SKM-1 (cell line): ENCODE measurements at regions not wholly inside any gene's neighbourhood (a gene's known extent, or its start where the extent isn't known, plus 50 kb on each side); places are given as distances from the start of the nearest gene placed in this dataset.

ENCODE experiments used
- DNase-seq: peaks from one replicate; lab custom pipeline; 2025; ENCODE audit not compliant: unreplicated experiment; lab: John Stamatoyannopoulos, UW

- no peak for DNase-seq
Observed at GRCh38 chr5:68449380-68449779, 233.8 kb downstream of the PIK3R1 start.

- DNase-seq, result no peak
Observed at GRCh38 chr5:68450245-68450852, 234.8 kb downstream of the PIK3R1 start.

- no peak for DNase-seq
Observed at GRCh38 chr5:68452286-68452685, 236.7 kb downstream of the PIK3R1 start.

GRCh38 chr5:68454172-68454571, 238.6 kb downstream of the PIK3R1 start:
- no peak for DNase-seq

GRCh38 chr5:68454766-68455165, 239.2 kb downstream of the PIK3R1 start:
- DNase-seq, result no peak

- no peak for DNase-seq
Observed at GRCh38 chr5:68455216-68455615, 239.7 kb downstream of the PIK3R1 start.

GRCh38 chr5:68456756-68457217, 241.2 kb downstream of the PIK3R1 start:
- DNase-seq, result no peak

GRCh38 chr5:68457285-68457684, 241.7 kb downstream of the PIK3R1 start:
- DNase-seq, result no peak

- DNase-seq, result no peak
Observed at GRCh38 chr5:68458416-68459021, 243.0 kb downstream of the PIK3R1 start.

- DNase-seq, result no peak
Observed at GRCh38 chr5:68459093-68459809, 243.7 kb downstream of the PIK3R1 start.

- DNase-seq, result no peak
Observed at GRCh38 chr5:68459810-68460139, 244.2 kb downstream of the PIK3R1 start.

GRCh38 chr5:68460147-68460798, 244.7 kb downstream of the PIK3R1 start:
- peak; percentile 30 for DNase-seq

- DNase-seq, result no peak
Observed at GRCh38 chr5:68463606-68464005, 248.1 kb downstream of the PIK3R1 start.

- no peak for DNase-seq
Observed at GRCh38 chr5:68464424-68464823, 248.9 kb downstream of the PIK3R1 start.

- no peak for DNase-seq
Observed at GRCh38 chr5:68465133-68465532, 249.6 kb downstream of the PIK3R1 start.

- no peak for DNase-seq
Observed at GRCh38 chr5:68465934-68466551, 250.5 kb downstream of the PIK3R1 start.

GRCh38 chr5:68467208-68467607, 251.7 kb downstream of the PIK3R1 start:
- no peak for DNase-seq

GRCh38 chr5:68467794-68468193, 252.2 kb downstream of the PIK3R1 start:
- DNase-seq, result no peak

- DNase-seq, result no peak
Observed at GRCh38 chr5:68468322-68468721, 252.8 kb downstream of the PIK3R1 start.

- DNase-seq, result no peak
Observed at GRCh38 chr5:68475476-68475983, 260.0 kb downstream of the PIK3R1 start.

GRCh38 chr5:68476854-68477253, 261.3 kb downstream of the PIK3R1 start:
- no peak for DNase-seq
